Subcutaneous abdominal adipose tissue (tissue), 5 donors: ENCODE measurements at regions not wholly inside any gene's neighbourhood (a gene's known extent, or its start where the extent isn't known, plus 50 kb on each side); places are given as distances from the start of the nearest gene placed in this dataset.

Source experiments
- H3K27ac ChIP-seq: one replicate; pipeline ENCODE4 v1.7.0; 2013; ENCODE audit warnings: low read depth, mild to moderate bottlenecking, inconsistent platforms, low read length, moderate library complexity
- H3K27me3 ChIP-seq, 5 donors: one replicate each; pipeline ENCODE4 v1.7.0; 2013; ENCODE audit warnings: low read length in 5 of 5, inconsistent platforms in 1 of 5; ENCODE audit not compliant: control insufficient read depth in 5 of 5, insufficient read depth in 4 of 5
- H3K36me3 ChIP-seq, 5 donors: one replicate each; pipeline ENCODE4 v1.7.0; 2013; ENCODE audit warnings: low read length in 5 of 5; ENCODE audit not compliant: control insufficient read depth in 5 of 5, insufficient read depth in 5 of 5
- H3K4me1 ChIP-seq, 5 donors: one replicate each; pipeline ENCODE4 v1.7.0; 2013; ENCODE audit warnings: low read length in 5 of 5, mild to moderate bottlenecking in 3 of 5, moderate library complexity in 1 of 5; ENCODE audit not compliant: control insufficient read depth in 5 of 5, insufficient read depth in 5 of 5
- H3K4me3 ChIP-seq, 5 donors: one replicate each; pipeline ENCODE4 v1.7.0; 2013; ENCODE audit warnings: low read length in 5 of 5, low read depth in 1 of 5
- H3K9ac ChIP-seq, 5 donors: one replicate each; pipeline ENCODE4 v1.7.0; 2013; ENCODE audit warnings: low read length in 5 of 5, mild to moderate bottlenecking in 4 of 5, moderate library complexity in 3 of 5
- H3K9me3 ChIP-seq, 5 donors: one replicate each; pipeline ENCODE4 v1.7.0; 2013; ENCODE audit warnings: low read length in 5 of 5; ENCODE audit not compliant: control insufficient read depth in 5 of 5
- donor health status: healthy.
- donor health status: healthy.
- donor health status: healthy.
- donor health status: healthy.
- donor health status: healthy.

GRCh38 chr3:107283948-107284347 is 93.3 kb upstream of the CCDC54 start:
- no peaks in the 10 kb centered on the region for H3K36me3 ChIP-seq
- H3K9ac ChIP-seq: no peak overlapping the region
- no peaks in the 10 kb centered on the region for H3K4me1 ChIP-seq
- H3K27ac ChIP-seq: no peak overlapping the region
- H3K9me3 ChIP-seq: no peaks in the 10 kb centered on the region
- no peaks in the 10 kb centered on the region for H3K27me3 ChIP-seq
- H3K4me3 ChIP-seq: no peak overlapping the region

- Histone ChIP-seq H3K36me3 (no peaks in the 10 kb centered on the region), H3K27me3 (no peaks in the 10 kb centered on the region), H3K9ac (no peak overlapping the region), H3K4me1 (no peaks in the 10 kb centered on the region), H3K4me3 (no peak overlapping the region), H3K27ac (no peak overlapping the region), H3K9me3 (no peaks in the 10 kb centered on the region)
These were observed 92.6 kb upstream of the CCDC54 start for GRCh38 chr3:107284612-107285011.

DNA sequence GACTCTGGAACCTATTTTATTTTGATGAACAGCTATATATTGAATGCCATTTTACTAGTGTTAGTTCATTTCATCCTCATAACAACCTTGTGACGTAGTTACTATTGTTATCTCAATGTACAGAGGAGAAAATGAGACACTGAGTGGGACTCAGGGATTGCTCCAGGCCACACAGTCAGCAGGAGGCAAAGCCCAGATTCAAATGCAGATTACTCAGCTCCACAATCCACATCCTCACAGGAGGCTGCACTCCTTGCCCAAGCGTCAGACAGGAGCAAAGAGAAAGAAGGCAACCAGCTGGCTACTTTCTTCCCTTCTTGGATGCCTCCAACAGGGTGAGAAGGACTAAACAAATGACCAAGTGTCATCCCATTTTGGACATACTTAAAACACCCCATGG is 92.0 kb upstream of the CCDC54 start:
- Histone ChIP-seq H3K4me3 (no peak overlapping the region), H3K9ac (no peak overlapping the region), H3K9me3 (no peaks in the 10 kb centered on the region), H3K36me3 (no peaks in the 10 kb centered on the region), H3K27ac (no peak overlapping the region), H3K27me3 (no peaks in the 10 kb centered on the region), H3K4me1 (no peaks in the 10 kb centered on the region)

DNA sequence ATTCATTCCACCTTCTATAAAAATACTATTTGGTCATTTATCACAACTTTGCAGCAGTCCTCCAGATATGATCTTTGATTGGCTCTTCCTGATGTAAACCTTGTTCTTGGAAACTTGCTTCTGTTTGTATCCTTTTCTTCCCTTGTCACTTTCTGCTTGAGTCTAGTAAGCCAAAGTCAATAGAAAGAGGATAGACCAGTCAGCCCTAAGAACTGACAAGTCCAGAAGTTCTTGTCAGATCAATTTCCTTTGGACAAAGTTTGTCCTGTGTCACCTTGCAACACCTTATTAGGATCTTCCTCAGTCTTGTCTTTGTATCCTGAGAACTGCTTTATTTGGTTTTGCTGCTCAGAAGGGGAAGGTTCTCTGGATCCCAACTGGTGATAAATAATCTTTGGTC is 87.9 kb upstream of the CCDC54 start:
- Histone ChIP-seq H3K27ac (no peak overlapping the region), H3K9me3 (peaks cover 0 to 6% (median 0%) of the 10 kb centered on the region in 5 donors)

DNA sequence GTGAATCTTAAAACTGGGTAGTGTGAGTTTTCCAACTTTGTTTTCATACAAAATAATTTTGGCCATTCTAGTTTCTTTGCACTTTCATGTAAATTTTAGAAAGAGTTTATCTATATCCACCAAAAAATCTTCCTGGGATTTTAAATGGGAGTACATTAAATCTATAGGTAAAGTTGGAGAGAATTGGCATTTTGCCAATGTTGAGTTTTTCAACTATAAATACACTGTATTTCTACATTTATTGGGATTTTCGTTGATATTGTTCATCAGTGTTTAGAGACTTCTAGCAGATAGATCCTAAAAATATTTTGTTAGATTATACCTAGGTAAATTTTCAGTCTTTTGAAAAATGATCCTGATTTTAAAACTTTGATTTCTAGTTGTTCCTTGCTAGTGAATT is 83.1 kb upstream of the CCDC54 start:
- no peak overlapping the region for H3K9ac ChIP-seq
- H3K27me3 ChIP-seq: no peaks in the 10 kb centered on the region
- no peaks in the 10 kb centered on the region for H3K36me3 ChIP-seq
- no peak overlapping the region for H3K4me3 ChIP-seq
- peaks cover 0 to 12% (median 2%) of the 10 kb centered on the region in 5 donors for H3K9me3 ChIP-seq
- no peaks in the 10 kb centered on the region for H3K4me1 ChIP-seq
- H3K27ac ChIP-seq: no peak overlapping the region

More for the DNA sequence above, 87.9 kb upstream of the CCDC54 start:
- Histone ChIP-seq H3K36me3 (no peaks in the 10 kb centered on the region), H3K4me1 (no peaks in the 10 kb centered on the region), H3K9ac (no peak overlapping the region), H3K27me3 (no peaks in the 10 kb centered on the region), H3K4me3 (no peak overlapping the region)

DNA sequence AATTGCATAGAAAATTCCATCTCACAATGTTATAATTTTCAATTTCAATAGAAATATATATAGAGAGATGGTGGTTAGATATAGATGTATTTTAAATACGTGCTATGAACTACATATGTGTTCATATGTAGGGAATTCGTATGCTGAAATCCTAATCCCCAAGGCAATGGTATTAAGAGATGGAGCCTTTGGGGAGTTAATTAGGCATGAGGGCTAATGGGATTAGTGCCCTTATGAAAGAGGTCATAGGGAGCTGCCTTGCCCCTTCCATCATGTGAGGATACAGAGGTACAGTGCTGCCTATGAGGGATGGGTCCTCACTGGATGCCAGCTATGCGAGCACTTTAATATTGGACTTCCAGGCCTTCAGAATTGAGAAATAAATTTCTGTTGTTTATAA is 79.6 kb upstream of the CCDC54 start:
- no peak overlapping the region for H3K27ac ChIP-seq
- peaks cover 0 to 6% (median 0%) of the 10 kb centered on the region in 5 donors for H3K9me3 ChIP-seq
- no peaks in the 10 kb centered on the region for H3K36me3 ChIP-seq
- H3K4me1 ChIP-seq: no peaks in the 10 kb centered on the region
- no peaks in the 10 kb centered on the region for H3K27me3 ChIP-seq
- no peak overlapping the region for H3K9ac ChIP-seq
- no peak overlapping the region for H3K4me3 ChIP-seq

- H3K9me3 ChIP-seq: no peaks in the 10 kb centered on the region
- no peak overlapping the region for H3K27ac ChIP-seq
- no peaks in the 10 kb centered on the region for H3K36me3 ChIP-seq
- no peaks in the 10 kb centered on the region for H3K4me1 ChIP-seq
- H3K4me3 ChIP-seq: no peak overlapping the region
- H3K27me3 ChIP-seq: no peaks in the 10 kb centered on the region
- no peak overlapping the region for H3K9ac ChIP-seq
These were observed 70.0 kb upstream of the CCDC54 start for GRCh38 chr3:107307205-107307604.

GRCh38 chr3:107308716-107309115 is 68.5 kb upstream of the CCDC54 start:
- no peaks in the 10 kb centered on the region for H3K27me3 ChIP-seq
- no peaks in the 10 kb centered on the region for H3K4me1 ChIP-seq
- no peak overlapping the region for H3K4me3 ChIP-seq
- no peaks in the 10 kb centered on the region for H3K9me3 ChIP-seq
- no peaks in the 10 kb centered on the region for H3K36me3 ChIP-seq
- H3K9ac ChIP-seq: no peak overlapping the region
- H3K27ac ChIP-seq: no peak overlapping the region

DNA sequence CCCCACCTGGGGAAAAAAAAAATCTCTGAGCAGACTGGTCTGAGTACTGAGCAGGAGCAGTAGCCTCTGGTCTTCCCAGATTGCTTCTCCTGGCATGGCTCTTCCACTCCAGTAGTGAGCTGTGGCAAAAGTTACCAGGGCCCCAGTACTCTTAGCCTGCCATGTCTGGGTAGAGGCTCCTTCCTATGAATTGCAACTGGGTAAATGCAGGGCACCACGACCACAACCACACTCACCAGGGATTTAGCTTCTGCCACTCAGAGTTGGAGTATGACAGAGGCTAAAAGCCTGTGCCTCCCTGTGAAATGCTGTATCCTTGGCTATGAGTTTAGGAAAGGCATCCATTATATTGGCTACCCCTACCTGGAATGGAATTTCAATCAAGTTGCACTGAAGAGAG is 67.9 kb upstream of the CCDC54 start:
- Histone ChIP-seq H3K27me3 (no peaks in the 10 kb centered on the region), H3K9ac (no peak overlapping the region), H3K4me3 (no peak overlapping the region), H3K4me1 (no peaks in the 10 kb centered on the region), H3K27ac (no peak overlapping the region), H3K36me3 (no peaks in the 10 kb centered on the region), H3K9me3 (no peaks in the 10 kb centered on the region)

DNA sequence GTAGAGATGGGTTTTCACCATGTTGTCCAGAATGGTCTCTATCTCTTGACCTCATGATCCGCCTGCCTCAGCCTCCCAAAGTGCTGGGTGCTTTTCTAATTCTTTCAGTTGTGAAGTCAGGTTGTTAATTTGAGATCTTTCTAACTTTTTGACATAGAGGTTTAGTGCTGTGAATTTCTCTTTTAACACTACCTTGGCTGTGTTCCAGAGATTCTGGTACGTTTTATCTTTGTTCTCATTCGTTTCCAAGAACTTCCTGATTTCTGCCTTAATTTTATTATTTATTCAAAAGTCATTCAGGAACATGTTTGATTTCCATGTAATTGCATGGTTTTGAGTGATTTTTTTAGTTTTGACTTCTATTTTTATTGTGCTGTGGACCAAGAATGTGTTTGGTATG is 63.5 kb upstream of the CCDC54 start:
- Histone ChIP-seq H3K27ac (no peak overlapping the region), H3K4me3 (no peak overlapping the region), H3K36me3 (no peaks in the 10 kb centered on the region), H3K9me3 (no peaks in the 10 kb centered on the region), H3K27me3 (no peaks in the 10 kb centered on the region), H3K4me1 (no peaks in the 10 kb centered on the region), H3K9ac (no peak overlapping the region)

GRCh38 chr3:107315141-107315540 is 62.1 kb upstream of the CCDC54 start:
- Histone ChIP-seq H3K4me3 (no peak overlapping the region), H3K9ac (no peak overlapping the region), H3K27ac (no peak overlapping the region), H3K9me3 (no peaks in the 10 kb centered on the region), H3K27me3 (no peaks in the 10 kb centered on the region), H3K4me1 (no peaks in the 10 kb centered on the region), H3K36me3 (no peaks in the 10 kb centered on the region)
